DMS153 (cell line): ENCODE measurements at regions not wholly inside any gene's neighbourhood (a gene's known extent, or its start where the extent isn't known, plus 50 kb on each side); places are given as distances from the start of the nearest gene placed in this dataset.
A peak's percentile ranks its signal among the peaks of the same experiment; 100 is the strongest.

Experiments used
- DNase-seq: peaks from one replicate; lab custom pipeline; 2025; lab: John Stamatoyannopoulos, UW

GRCh38 chr12:90029317-90029716 is 320.7 kb upstream of the ATP2B1 start:
- no peak for DNase-seq

DNA sequence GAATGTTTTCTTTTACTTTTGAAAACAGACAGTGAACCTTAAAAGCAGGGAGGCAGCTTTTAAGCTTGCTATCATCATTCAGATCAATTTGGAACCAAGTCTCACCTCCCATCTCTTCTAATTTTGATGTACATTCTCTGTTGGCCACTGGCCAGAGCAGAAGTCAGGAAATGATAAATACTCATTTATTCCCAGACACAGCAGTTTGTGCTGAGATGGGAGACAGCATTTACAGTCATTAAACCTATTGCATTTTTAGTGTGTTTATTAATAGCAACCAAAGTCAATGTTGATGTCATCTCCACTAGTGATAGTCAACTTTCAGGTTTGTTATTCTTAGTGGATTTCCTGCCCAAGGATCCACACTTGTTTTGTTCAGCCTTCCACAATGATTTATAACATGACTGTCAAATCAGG is 320.0 kb upstream of the ATP2B1 start:
- DNase-seq, result peak; percentile 60

- DNase-seq, result no peak
Observed at GRCh38 chr12:90027889-90028634, 319.4 kb upstream of the ATP2B1 start.

DNA sequence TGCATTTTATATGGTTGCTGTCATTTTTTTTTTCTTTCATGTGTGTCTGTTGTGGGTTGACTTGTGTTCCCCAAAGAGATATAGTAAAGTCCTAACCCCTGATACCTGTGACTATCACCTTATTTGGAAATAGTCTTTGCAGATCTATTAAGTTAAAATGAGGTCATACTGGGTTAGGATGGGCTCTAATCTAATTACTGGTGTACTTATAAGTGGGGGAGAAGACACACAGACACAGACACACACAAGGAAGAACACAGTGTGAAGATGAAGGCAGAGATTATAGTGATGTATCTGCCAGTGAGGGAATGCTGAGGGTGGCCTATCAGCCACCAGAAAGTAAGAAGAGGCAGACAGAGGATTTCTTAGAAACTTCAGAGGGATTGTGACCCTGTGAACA is 318.4 kb upstream of the ATP2B1 start:
- DNase-seq, result no peak

DNA sequence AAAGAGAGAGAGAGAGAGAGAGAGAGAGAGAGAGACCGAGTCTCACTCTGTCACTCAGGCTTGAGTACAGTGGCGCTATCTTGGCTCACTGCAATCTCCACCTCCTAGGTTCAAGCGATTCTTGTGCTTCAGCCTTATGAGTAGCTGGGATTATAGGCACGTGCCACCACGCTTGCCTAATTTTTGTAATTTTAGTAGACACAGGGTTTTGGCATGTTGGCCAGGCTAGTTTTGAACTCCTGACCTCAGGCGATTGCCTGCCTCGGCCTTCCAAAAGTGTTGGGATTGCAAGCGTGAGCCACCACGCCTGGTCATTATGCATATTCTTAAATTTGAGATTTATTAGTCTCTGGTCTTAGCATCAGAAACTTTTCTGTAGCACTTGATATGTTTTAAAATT is 317.9 kb upstream of the ATP2B1 start:
- no peak for DNase-seq

DNA sequence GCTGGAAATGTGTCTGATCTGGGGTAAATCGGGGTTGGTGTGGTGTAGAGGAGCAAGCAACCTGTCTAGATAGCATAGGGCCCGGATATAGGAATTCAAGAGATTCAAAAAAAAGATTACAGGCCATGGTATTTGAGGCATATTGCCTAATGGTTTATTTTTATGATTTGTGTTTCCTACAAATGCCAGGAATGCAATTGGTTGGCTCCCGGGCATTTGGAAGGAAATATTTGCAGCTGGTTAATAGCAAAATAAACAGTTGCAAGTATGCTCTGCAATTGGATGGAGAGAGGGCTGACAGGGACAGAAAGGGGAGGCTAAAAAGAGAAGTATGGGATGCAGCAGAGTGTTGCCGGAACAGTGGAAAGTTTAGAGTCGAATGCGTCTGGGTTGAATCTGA is 315.6 kb upstream of the ATP2B1 start:
- DNase-seq, result no peak

DNA sequence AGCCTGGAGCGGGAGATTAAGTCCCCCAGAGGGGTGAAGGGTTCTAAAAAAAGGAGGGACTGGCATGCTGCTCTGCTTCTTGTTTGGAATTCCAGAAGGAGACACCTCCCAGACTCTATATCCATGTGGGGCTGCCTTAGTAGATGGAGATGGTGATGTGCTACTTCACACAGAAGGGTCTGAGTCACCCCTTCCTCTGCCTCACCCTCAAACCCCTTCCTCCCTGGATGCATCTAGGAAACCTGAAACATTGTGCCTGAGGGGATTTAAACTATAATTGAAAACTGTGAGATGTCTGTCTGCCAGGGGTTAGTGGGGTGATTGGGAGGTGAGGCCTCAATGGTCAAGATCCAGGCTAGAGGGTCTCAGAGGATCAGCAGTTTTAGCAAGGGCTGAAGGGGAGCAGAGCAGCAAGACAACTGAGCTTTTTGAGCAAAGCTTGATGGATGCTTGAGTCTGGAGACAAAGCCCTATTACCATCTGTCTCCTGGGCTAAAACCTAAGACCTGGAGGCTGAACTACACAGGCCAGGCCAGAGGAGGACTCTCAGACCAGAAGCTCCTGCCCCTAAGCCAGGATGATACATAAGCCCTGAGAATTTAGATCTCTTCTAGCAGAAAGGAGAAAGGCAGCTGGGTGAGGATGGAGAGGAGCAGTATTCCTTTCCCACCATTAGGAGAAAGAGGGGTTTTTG is 314.7 kb upstream of the ATP2B1 start:
- DNase-seq, result no peak

DNA sequence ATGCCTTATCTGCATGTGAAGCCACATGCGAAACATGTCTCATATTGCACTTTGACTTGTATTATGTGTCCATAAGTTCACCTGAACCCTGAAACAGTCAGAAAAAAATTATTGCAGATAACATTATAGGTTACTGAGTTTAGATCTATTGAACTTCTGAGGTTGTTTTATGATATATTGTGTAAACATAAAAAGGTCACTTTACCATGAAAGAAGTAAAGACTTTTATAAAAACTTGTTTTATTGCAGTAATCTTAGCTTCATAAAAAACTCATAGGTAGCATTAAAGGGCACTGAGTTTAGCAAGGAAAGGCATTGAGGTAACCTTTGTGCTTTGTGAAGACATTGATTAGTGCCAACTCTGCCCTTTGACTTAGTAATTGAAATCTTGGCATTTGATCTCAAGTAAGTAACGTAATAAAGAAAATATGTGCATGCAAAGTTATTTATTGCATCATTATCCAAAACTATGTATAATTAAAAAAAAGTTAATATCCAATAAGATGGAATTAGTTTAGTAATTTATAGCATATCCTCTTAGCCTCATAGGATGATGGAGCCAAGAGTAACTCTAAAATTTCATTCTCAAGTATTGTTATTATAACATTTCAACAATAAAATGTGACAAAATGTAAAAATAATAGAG is 313.3 kb upstream of the ATP2B1 start:
- no peak for DNase-seq

DNA sequence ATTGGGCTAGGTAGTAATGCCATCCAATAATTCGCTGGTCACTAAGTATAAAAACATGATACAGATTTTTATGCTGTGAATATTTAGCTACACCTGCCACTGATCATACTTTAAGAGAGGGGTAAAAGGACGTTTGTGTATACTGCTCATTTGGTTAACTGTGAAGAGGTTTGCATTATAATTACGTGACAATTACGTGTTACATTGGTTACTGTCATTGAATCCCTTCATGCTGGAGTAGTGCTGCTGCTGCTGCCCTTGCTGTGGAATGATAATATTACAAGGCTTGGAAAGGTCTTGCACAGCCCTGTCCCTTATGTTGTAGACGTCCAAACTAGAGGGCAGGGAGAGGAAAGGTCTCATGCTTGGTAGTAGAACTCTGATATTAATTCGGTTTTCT is 312.2 kb upstream of the ATP2B1 start:
- no peak for DNase-seq

- no peak for DNase-seq
Observed at GRCh38 chr12:90020436-90020835, 311.8 kb upstream of the ATP2B1 start.

DNA sequence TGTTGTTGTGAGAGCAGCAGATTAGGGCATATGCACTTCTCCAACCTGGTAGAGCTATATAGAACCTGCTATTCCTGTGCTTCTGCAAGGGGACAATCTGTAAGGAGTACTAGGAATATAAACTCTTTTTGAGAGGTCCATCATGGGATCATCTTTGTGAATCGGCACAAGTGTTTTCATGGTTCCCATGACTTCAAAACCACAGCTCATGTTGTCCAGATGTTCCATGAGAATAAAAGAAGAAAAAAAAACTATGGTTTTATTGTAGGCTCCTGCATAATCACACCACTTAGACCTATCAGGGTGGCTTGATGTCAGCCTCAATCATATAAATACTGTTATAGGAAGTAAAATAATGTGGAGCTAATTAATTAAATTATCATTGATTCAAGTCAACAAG is 311.4 kb upstream of the ATP2B1 start:
- DNase-seq, result no peak

DNA sequence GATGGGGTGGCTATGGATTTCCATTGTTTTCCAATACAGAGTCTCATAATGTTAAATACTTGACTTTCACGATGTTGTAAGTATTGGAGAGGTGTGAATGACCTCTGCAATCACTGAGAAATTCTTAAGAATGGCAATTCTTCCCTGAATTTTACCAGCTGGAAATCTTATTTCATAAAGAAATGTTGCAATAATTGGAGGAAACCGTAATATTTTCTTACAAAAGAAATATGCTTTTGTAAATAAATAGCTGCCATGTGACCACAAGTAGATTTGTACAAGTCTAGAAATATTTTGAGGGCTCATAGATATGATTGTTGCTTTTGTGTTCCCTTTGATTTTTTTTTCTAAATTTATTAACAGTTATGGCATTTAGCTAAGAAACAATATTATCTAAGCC is 308.7 kb upstream of the ATP2B1 start:
- DNase-seq, result no peak

GRCh38 chr12:90015228-90015627 is 306.6 kb upstream of the ATP2B1 start:
- DNase-seq, result no peak

DNA sequence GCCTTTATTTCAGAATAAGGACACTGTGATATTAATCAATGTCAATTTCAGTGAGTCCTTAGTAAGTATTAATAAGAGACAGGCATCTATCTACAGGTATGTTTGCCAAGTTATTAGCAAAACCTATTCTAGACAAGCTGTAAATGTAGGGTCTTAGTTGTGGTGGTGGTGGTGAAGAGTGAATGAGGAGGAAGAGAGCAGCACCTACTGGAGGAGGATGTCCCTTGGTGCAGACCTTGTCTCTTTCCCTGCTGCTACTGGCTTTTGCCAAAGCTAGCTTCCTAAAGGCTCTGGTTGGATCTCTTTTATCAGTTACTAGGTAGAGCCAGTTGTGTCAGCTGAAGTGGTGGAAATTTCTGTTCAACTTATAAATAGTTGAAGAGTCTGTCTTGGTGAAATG is 304.8 kb upstream of the ATP2B1 start:
- no peak for DNase-seq

DNA sequence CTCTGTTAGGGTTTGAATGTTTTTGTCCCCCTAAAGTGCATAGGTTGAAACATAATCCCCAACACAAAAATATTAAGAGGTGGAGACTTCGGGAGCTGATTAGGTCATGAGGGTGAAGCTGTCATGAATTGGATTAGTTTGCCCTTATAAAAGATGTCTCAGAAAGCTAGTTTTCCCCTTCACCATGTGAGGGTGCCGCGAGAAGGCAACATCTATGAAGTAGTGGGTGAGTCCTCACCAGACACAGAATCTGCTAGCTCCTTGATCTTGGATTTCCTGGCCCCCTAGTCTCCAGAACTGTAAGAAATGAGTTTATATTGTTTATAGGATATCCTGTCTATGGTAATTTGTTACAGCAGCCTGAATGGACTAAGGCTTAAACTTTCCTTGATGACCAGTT is 301.5 kb upstream of the ATP2B1 start:
- no peak for DNase-seq

- DNase-seq, result no peak
Observed at GRCh38 chr12:90008277-90008676, 299.6 kb upstream of the ATP2B1 start.

GRCh38 chr12:90004319-90005074 is 295.9 kb upstream of the ATP2B1 start:
- no peak for DNase-seq

GRCh38 chr12:90003688-90004087 is 295.1 kb upstream of the ATP2B1 start:
- DNase-seq, result no peak

DNA sequence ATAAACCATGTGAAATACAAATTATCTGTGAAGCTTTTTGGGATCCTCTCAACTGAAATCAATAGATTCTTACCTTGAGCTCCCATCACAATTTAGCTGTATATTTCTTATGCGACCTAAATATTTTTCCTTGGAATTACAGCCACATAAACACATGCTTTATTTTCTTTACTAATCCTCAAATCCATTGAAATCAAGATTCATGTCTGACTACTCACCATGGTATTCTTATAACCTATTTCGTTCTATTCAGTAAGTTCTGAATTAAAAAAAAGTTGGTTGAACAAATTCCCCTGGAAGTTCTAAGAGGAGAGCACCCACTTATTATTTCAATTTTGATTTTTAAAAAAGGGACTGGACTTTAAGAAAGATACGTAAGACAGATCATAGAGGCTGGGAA is 292.1 kb upstream of the ATP2B1 start:
- DNase-seq, result no peak

GRCh38 chr12:89999699-90000505 is 291.3 kb upstream of the ATP2B1 start:
- DNase-seq, result no peak

GRCh38 chr12:89995870-89996269 is 287.2 kb upstream of the ATP2B1 start:
- DNase-seq, result no peak

DNA sequence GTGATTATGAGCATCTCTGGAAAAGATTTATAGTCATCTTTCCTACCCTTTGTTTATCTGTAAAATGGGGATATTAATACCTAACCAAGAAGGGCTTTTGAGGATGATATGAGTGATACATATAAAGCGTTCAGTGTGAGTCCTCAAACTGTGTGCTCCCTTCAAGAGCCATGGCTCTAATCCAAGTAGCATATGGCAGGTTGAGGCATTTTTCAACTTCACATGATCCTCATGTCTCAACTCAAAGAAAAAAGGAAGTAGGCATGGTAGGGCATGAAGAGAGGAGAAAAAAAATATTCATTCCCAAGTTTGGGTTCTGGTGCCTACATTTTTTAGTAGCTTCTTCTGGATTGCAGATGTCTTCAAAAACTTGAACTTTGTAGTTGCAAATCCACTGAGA is 286.3 kb upstream of the ATP2B1 start:
- no peak for DNase-seq
